GM18511 (cell line): ENCODE measurements at regions not wholly inside any gene's neighbourhood (a gene's known extent, or its start where the extent isn't known, plus 50 kb on each side); places are given as distances from the start of the nearest gene placed in this dataset.

Source experiments
- ATAC-seq: cut with Tn5 transposase; IDR thresholded peaks from one replicate; pipeline ENCODE4 v1.9.1; 2021; ENCODE audit warnings: mild to moderate bottlenecking, moderate library complexity; ENCODE audit not compliant: unreplicated experiment

DNA sequence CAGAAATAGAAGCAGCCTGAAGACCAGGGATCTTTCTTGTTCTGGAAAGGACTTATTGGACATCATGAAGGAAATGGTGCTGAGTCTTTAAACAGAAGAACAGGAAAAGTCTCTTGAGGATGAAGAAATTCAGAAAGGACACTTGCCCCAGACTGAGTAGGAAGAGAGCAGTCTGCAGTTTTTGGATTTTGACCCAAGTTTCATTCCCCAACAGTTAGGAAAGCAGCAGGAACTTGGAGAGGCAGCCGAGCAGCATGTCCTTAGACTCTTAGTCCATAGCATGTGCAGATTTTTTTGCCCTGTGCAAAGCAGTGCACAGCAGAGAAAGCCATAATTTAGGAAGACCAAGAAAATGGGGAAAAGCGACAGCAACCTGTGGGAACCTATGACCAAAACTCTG, 927.2 kb upstream of the AUTS2 start:
- ATAC-seq: no peak

- no peak for ATAC-seq
These were observed 926.6 kb upstream of the AUTS2 start for GRCh38 chr7:68671671-68672070.

GRCh38 chr7:68674826-68675225, 923.4 kb upstream of the AUTS2 start:
- ATAC-seq: no peak

- no peak for ATAC-seq
These were observed 921.3 kb upstream of the AUTS2 start for GRCh38 chr7:68676813-68677535.

DNA sequence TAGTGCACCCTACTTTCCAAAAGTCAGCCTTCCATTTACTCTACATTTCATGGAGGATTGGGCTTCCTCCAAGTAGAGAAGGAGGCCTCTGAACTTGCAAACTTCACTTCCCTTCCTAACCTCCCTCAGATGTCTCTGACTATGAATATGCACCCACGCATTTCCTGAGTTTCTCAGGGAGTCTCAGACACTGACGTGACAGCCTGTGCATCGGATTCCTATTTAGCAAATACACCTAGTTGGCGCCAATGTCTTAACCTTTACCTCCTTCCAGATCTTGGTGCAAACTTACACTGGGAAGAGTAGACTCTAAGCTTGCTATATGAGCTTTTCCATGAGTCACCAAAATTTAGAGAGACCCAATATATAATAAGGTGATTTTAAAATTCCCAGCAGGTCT, 920.1 kb upstream of the AUTS2 start:
- ATAC-seq: no peak

GRCh38 chr7:68679459-68680234, 918.6 kb upstream of the AUTS2 start:
- no peak for ATAC-seq

GRCh38 chr7:68680235-68680872, 917.9 kb upstream of the AUTS2 start:
- no peak for ATAC-seq

DNA sequence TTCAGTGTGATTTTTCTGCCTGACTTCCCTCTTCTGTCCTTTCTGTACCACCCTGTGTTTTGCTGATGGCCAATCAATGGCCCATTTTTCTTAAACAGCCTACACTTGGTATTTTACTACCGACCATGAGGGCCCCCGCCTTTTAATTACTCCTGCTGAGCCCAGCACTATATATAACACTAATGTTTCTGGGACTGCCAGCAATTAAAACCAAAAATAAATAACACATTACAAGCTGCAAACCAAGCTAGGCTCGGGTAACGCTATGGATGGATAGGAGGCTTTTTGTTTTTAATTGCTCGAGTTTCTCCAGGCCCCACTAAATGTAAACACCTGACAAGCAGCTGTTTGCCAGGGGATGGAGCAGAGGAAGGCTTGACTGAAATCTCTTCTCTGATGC, 915.4 kb upstream of the AUTS2 start:
- ATAC-seq: no peak

GRCh38 chr7:68684246-68684839, 913.9 kb upstream of the AUTS2 start:
- no peak for ATAC-seq

DNA sequence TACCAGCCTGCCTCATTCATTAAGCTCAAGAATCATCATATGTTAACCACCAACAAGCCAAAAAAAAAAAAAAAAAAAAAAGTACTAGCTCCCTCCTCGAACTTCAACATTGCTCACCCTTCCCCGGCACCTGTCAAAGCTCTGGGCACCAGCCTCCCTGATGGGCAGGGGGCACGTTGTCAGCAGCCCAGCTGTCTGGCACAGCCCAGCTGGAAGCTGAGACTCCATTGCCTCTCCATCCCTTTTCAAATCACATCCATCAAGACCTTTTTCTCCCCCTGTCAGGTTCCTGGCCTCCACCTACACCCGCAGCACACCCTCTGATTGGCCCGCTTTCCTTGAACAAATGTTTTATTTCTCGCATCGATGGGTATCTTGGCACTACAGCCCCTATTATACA, 913.3 kb upstream of the AUTS2 start:
- no peak for ATAC-seq

DNA sequence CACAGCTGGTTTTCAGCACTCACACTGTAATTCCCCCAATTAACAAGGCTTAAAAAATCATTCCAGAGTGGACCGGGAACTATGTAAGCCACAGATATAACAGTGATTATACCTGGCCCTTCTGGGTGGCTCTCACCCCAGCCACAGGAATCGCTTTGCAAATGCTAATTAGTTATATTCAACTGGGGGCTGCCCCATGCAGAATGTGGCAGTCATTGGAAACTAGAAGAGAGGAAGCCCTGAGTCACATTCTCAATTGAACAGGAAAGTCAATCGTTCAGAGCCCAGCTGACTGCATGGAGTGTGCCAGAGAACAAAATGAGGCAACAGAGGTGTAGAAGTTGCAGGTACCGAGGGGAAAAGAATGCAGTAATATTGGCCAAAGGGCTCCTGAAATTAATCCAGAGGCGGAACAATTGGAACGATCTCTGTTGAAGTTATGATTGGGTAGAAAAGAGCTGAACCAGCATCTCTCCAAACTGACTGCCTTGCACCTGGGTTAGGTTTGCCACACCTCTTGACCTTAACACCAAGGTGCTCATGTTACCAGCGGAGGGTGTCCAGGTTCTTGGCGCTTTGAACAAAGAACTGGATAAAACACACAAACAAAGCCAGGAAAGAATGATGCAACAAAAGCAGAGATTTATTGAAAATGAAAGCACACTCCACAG, 909.7 kb upstream of the AUTS2 start:
- no peak for ATAC-seq

DNA sequence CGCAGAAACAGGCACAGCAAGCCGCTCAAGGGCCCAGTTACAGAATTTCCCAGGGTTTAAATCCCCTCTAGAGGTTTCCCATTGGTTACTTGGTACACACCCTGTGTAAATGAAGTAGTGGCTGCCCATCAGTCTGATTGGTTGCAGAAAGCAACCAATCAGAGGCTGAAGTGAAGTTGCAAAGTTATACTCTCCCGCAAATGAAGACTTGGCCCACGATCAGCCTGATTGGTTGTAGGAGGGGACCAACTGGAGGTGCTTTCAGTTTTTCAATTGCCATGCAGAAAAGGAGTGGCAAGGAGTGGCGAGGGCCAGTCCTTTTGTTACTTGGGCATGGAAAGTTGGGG, 909.2 kb upstream of the AUTS2 start:
- ATAC-seq: no peak

GRCh38 chr7:68691261-68692216, 906.7 kb upstream of the AUTS2 start:
- no peak for ATAC-seq

DNA sequence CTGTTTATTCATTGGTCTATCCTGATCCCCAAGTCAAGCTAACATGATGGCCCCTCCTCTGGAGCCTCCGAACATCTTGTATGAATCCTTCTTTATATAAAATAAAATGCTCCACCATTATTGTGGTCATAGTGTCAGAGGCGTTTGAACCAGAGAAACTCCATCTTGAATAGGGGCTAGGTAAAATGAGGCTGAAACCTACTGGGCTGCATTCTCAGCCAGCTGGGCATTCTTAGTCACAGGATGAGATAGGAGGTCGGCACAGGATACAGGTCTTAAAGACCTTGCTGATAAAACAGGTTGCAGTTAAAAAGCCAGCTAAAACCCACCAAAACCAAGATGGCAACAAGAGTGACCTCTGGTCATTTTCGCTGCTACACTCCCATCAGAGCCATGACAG, 905.8 kb upstream of the AUTS2 start:
- no peak for ATAC-seq

GRCh38 chr7:68694656-68695055, 903.6 kb upstream of the AUTS2 start:
- no peak for ATAC-seq

DNA sequence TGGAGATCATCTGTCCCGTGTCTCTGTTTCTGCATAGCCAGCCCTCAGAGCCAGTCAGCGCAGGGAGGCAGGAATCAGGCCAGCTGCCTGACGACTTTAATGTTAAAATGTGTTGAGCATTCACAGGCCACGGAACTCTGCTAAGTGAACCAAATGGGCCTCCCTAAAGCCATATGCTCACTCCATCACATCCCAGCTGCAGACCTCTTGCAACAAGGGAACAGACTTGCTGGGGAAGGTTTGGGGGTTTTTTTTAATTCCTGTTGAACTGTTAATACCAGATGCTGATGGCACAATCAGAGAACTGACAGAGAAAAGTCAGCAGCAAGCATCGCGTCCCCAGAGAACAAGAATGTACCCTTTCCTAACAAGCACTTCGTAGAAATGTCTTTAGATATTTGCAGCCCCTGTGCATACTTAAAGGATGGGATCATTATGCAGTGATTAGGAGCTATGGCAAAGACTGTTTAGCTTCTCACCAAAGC, 900.4 kb upstream of the AUTS2 start:
- no peak for ATAC-seq

DNA sequence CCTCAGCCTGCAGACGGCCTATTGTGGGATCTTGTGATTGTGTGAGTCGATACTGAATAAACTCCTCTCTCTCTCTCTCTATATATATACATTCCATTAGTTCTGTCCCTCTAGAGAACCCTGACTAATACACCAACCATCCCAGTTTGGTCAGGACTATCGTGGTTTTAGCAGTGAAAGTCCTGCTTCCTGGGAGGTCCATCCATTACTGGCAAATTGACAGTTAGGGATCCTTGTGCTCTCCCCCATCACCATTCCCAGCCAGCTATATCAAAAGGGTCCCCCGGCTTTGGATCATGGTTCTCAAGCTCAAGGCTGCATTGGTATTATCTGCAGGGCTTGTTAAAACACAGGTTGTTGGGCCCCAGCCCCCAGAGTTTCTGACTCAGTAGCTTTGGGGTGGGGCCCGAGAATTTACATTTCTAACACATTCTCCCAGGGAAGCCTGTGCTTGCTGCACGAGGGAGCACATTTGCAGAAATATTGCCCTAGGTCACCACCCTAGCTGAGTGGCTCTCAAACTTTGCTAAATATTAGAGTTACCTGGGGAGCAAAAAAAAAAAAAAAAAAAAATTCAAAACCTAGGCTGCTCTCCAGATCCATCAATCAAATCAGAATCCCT, 899.1 kb upstream of the AUTS2 start:
- ATAC-seq: no peak

- ATAC-seq: no peak
These were observed 897.9 kb upstream of the AUTS2 start for GRCh38 chr7:68700414-68700813.

GRCh38 chr7:68706291-68706690, 892.0 kb upstream of the AUTS2 start:
- no peak for ATAC-seq
